HCT116 (cell line): ENCODE measurements at regions not wholly inside any gene's neighbourhood (a gene's known extent, or its start where the extent isn't known, plus 50 kb on each side); places are given as distances from the start of the nearest gene placed in this dataset.
"Not testable (repeated sequence)": the region's sequence is repeated elsewhere in the genome, so short reads cannot be mapped to it uniquely, and the experiment has no call there.

Source experiments
- EZH2 ChIP-seq: fragments of 200-600 bp; sonication (generic); IDR thresholded peaks from 2 replicates; pipeline ENCODE4 v1.6.1; 2017; ENCODE audit warnings: antibody characterized with exemption, mixed run types
- YY1 ChIP-seq: IDR thresholded peaks from 2 replicates; pipeline ENCODE4 v1.6.1; 2011; ENCODE audit warnings: low read length, low read depth, moderate library complexity, mild to moderate bottlenecking; ENCODE audit not compliant: insufficient replicate concordance; ENCODE audit errors: extremely low read depth
- TF ChIP-seq, protein P1 (sequence below), 3 experiments: fragments of 200-600 bp in 1 of 3; sonication (generic) in 1 of 3; IDR thresholded peaks in 2 of 3; conservative IDR thresholded peaks in 1 of 3; 2 replicates each; pipeline ENCODE4 v1.5.1; 2012 to 2017; ENCODE audit warnings: low read depth in 2 of 3, low read length in 2 of 3, antibody characterized with exemption in 1 of 3, borderline replicate concordance in 1 of 3, control low read depth in 1 of 3, mild to moderate bottlenecking in 1 of 3, mixed read lengths in 1 of 3, mixed run types in 1 of 3, moderate library complexity in 1 of 3; ENCODE audit not compliant: insufficient read depth in 1 of 3
- TF ChIP-seq, protein P2 (sequence below): IDR thresholded peaks from 2 replicates; pipeline ENCODE4 v1.6.1; 2012

DNA sequence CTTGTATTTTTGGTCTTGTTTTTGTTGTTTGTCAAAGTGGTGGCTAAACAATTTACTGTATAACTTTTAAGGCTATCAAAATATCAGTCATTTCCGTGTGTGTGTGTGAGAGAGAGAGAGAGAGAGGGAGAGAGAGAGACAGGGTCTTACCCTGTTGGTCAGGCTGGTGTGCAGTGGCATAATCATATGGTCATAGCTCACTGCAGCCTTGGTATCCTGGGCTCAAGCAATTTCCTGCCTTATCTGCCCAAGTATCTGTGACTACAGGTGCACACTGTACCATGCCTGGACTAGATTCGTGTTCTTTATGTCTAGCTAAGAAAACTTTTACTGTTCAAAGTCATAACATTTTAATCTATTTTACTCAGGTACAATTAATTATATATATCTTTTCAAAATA lies 313.1 kb upstream of the PUDP start:
- TF ChIP-seq, protein P1, sequence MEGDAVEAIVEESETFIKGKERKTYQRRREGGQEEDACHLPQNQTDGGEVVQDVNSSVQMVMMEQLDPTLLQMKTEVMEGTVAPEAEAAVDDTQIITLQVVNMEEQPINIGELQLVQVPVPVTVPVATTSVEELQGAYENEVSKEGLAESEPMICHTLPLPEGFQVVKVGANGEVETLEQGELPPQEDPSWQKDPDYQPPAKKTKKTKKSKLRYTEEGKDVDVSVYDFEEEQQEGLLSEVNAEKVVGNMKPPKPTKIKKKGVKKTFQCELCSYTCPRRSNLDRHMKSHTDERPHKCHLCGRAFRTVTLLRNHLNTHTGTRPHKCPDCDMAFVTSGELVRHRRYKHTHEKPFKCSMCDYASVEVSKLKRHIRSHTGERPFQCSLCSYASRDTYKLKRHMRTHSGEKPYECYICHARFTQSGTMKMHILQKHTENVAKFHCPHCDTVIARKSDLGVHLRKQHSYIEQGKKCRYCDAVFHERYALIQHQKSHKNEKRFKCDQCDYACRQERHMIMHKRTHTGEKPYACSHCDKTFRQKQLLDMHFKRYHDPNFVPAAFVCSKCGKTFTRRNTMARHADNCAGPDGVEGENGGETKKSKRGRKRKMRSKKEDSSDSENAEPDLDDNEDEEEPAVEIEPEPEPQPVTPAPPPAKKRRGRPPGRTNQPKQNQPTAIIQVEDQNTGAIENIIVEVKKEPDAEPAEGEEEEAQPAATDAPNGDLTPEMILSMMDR (IDR thresholded peaks at IDR 0.05 in 2 of 3, conservative IDR thresholded peaks at IDR 0.05 in 1 of 3; ENCODE audit: borderline replicate concordance in 1 of 3, insufficient read depth in 1 of 3, low read depth in 2 of 3, low read length in 2 of 3), result not testable (repeated sequence)
- TF ChIP-seq EZH2, YY1: not testable (repeated sequence)
- TF ChIP-seq, protein P2, sequence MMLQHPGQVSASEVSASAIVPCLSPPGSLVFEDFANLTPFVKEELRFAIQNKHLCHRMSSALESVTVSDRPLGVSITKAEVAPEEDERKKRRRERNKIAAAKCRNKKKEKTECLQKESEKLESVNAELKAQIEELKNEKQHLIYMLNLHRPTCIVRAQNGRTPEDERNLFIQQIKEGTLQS, result not testable (repeated sequence)
